ENCODE measurements at regions not wholly inside any gene's neighbourhood (a gene's known extent, or its start where the extent isn't known, plus 50 kb on each side); places are given as distances from the start of the nearest gene placed in this dataset.
"Not testable (repeated sequence)": the region's sequence is repeated elsewhere in the genome, so short reads cannot be mapped to it uniquely, and the experiment has no call there.

- DNase-seq (ENCODE audit: low spot score) = no peak
Measured at GRCh38 chr4:128649161-128649560, 160.3 kb upstream of the JADE1 start.

GRCh38 chr4:128648021-128648420, 161.5 kb upstream of the JADE1 start:
- DNase-seq (ENCODE audit: low spot score) = no peak

GRCh38 chr4:128646893-128647292, 162.6 kb upstream of the JADE1 start:
- DNase-seq (ENCODE audit: low spot score) = not testable (repeated sequence)

DNA sequence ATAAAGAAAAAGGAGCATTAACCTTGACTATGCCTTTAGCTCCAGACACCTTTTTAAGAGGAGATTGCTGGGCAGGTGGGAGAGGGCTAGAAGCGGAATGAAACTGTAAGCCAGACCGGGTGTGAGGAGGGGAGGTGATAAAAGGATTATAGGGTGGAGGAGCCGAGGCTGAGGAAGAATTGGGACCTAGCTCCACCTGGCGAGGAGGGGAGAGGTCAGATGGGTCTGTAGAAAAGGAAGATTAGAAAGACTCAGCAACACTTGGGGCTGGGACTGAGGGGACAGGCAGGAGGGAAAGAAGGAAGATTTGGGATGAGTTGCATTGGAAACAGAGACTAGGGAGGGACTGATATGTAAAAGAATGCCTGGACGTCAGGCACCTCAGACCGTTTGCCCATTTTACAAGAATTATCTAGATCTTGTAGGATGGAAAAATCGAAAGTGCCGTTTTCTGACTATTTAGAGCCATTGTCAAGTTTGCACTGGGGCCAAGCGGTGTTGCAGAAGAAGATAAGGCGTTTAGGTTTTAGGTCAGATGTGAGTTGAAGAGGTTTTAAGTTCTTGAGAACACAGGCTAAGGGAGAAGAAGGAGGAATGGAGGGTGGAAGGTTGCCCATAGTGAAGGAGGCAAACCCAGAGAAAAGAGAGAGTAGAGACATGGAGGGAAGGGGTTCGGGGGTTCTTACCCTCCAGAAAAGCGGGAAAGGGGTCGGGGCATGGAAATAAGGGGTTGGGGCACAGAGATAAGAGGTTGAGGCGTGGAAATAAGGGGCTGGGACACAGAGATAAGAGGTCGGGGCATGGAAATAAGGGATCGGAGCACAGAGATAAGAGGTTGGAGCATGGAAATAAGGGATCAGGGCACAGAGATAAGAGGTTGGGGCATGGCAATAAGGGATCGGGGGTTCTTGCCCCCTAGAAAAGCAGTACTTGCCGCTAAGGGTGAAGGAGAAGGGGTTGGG, 164.5 kb upstream of the JADE1 start:
- DNase-seq (ENCODE audit: low spot score) = not testable (repeated sequence)

GRCh38 chr4:128644107-128644506, 165.4 kb upstream of the JADE1 start:
- DNase-seq (ENCODE audit: low spot score) = not testable (repeated sequence)

DNA sequence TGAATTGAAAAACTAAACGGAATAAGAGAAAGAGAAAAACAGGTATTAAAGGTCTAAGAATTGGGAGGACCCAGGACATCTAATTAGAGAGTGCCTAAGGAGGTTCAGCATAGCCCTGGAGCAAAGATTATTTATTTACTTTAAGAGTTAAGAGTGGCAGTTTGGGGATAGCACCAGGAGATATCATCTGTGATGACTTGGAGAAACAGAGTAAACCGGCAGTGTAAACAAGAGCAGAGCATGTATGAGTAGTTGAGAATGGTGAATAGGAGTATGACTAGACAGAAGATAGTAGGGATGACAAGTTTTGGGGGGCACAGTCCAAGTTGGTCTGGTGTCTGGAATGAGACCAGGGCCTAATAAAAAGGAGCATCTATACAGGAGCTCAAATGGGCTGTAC, 167.9 kb upstream of the JADE1 start:
- DNase-seq (ENCODE audit: low spot score) = not testable (repeated sequence)

- DNase-seq (ENCODE audit: low spot score) = no peak
Measured at GRCh38 chr4:128639541-128640270, 169.8 kb upstream of the JADE1 start.

DNA sequence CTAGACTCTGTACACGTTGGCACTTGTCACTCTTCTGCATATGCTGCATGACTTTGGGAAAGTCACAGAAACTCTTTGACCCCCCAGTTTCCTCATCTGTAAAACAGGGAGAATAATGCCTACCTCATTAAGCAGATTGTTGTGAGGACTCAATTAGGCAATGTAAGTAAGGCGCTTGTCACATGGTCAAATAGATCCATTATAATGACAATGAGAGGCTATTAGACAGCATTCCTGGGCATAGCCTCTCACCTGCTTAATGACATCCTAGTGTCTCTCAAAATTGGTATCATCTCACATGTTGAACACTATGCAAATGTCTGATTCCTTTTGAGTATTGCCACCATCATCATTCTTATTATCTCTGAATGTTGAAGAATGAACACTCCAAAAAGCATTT, 172.6 kb upstream of the JADE1 start:
- no peak for DNase-seq (ENCODE audit: low spot score)

DNA sequence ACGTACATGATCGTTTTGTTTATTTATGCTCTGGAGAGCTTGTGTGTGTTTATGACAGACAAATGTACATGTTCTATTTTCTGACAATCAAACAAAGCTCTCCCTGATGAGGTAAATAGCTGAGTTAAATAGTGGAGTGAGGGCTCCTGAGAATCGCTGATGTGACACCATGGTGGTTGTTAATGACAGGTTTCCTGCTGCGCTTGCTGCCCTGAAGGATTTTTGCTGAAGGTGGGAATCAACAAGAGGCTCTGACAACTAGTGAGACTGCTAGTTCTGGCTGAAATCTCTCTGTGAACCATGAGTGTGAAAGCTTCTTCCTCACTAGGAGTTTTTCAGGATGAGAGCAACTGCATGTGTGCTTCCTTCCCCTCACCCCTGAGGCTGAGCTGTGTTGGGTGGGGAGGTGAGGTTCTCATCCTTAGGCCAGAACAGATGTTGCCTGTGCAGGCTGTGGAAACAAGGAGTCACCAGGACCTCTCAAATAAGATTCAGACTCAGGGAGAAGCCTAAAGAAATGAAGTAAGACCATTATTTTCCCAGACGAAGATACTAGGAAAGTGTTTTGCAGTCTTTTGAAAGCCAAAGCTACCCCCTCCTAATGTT, 173.4 kb upstream of the JADE1 start:
- DNase-seq (ENCODE audit: low spot score) = no peak

GRCh38 chr4:128635141-128635954, 174.2 kb upstream of the JADE1 start:
- DNase-seq (ENCODE audit: low spot score) = no peak

- no peak for DNase-seq (ENCODE audit: low spot score)
Measured at GRCh38 chr4:128633067-128633466, 176.4 kb upstream of the JADE1 start.

GRCh38 chr4:128630871-128631270, 178.6 kb upstream of the JADE1 start:
- DNase-seq (ENCODE audit: low spot score) = no peak

DNA sequence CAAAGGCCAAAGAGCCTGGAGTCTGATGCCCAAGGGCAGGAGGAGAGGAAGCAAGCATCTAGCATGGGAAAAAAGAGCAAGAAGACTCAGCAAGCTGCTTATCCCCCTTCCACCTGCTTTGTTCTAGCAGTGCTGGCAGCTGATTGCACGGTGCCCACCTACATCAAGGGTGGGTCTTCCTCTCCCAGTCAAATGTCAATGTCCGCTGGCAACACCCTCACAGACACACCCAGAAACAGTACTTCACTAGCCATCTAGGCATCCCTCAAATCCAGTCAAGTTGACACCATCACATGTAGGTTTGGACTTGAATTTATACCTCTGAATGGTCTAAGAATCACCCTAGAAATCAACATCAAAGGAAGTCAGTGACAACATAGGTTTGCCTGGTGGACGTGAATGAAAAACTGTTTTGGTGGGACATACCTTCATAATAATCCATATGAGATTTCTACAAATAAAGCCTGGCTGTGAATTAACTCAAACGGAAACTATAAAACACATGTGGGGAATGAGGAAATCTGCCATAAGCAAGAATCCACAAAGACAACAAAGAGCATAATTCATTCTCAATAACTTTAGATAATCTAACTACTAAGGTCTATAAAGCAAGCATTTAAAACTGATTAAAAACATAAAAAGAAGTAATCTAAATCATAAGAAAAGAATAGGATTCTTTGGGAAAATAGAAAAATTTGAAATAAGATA, 185.8 kb upstream of the JADE1 start:
- no peak for DNase-seq (ENCODE audit: low spot score)

DNA sequence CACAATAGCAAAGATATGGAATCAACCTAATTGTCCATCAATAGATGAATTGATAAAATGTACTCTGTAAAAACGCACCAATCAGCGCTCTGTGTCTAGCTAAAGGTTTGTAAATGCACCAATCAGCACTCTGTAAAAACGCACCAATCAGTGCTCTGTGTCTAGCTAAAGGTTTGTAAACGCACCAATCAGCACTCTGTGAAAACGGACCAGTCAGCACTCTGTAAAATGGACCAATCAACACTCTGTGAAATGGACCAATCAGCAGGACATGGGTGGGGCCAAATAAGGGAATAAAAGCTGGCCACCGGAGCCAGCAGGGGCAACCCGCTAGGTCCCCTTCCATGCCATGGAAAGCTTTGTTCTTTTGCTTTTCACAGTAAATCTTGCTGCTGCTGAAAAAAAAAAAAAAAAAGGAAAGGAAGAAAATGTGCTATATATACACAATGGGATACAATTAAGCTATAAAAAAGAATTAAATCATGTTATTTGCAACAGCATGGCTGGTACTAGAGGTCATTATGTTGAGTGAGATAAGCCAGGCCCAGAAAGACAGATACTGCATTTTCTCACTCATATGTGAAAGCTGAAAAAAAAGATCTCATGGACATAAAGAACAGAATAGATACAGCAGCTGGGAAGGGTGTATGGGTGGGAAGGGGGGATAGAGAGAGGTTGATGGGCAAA, 189.1 kb upstream of the JADE1 start:
- DNase-seq (ENCODE audit: low spot score) = not testable (repeated sequence)

DNA sequence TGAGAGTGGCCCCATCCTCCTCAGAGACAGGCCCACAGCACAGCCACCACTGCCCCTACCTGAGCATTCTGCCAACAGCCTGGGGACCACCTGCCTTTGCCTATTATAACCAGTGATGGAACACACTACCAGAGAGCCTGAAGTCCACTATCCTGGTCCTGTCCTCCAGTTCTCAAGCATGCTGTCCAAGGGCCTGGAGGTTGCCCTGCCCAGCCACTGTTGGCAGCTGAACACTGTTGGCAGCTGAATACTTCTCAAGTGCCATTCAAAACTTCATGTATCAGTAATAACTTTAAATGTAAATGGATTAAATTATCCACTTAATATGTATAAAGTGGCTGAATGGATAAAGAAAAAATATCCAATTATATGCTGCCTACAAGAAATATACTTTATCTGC, 194.3 kb upstream of the JADE1 start:
- no peak for DNase-seq (ENCODE audit: low spot score)

GRCh38 chr4:128608006-128608405, 201.5 kb upstream of the JADE1 start:
- DNase-seq (ENCODE audit: low spot score) = no peak

DNA sequence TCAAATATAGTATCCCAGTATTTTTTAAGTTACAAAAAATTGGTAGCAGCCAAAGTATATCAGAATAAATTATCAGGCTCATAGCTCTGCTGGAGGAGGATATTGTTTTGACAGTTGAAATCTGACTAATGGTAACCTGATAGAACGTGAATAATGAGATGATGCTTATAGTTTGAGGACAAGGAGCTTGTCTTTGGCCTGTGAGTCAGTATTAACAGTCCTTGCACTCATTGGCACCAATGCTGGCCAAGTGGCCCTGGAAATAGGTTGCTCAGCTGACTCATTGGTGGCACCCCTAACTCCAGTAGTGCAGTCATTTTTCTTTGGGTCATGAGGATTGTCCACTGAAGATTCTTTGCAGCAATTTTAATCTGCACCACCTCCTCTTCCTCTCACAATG, 203.3 kb upstream of the JADE1 start:
- no peak for DNase-seq (ENCODE audit: low spot score)

DNA sequence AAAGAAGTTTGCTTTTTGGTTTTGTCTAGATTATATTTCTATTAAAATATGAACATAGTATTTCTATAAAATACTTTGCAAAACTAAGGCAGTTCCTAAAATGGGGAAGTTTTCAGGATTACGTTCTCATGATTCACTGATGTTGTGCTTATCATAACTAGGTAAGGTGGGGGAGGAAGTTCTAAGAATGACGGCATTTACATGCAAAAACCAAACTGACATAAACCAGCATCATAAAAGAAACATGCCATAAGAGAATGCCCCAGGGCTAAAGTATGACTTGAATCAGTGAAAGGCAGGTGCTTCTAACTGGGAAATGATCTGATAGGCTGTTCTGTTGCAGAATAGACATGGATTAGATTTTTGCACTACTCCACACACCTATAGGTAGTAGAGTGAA, 204.7 kb upstream of the JADE1 start:
- DNase-seq (ENCODE audit: low spot score) = no peak

DNA sequence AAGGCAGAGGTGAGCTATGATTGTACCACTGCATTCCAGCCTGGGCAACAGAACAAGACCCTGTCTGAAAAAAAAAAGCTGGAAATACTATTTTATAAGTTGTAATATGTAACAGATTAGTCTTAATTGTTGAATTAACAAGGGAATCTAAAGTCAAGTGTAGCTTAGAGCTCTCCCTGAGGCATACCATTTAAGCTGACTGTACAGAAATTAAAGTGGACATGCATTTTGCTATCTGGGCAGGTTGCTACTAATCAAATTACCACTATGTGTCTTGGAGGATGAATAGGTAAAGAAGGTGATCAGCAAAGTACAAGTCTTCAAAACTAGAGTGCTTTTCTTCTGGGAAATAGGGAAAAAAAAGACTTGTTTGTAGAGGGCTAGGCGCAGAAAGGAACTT, 205.3 kb upstream of the JADE1 start:
- no peak for DNase-seq (ENCODE audit: low spot score)

GRCh38 chr4:128603081-128603480, 206.4 kb upstream of the JADE1 start:
- DNase-seq (ENCODE audit: low spot score) = no peak
